ENCODE measurements at regions not wholly inside any gene's neighbourhood (a gene's known extent, or its start where the extent isn't known, plus 50 kb on each side); places are given as distances from the start of the nearest gene placed in this dataset.

GRCh38 chr1:101185421-101185820 lies 51.4 kb upstream of the S1PR1 start:
- no peak overlapping the region for H3K9ac ChIP-seq
- no peaks in the 10 kb centered on the region for H4K20me1 ChIP-seq (ENCODE audit: insufficient read depth)
- no peak overlapping the region for H3K4me2 ChIP-seq (ENCODE audit: unreplicated experiment)
- TF ChIP-seq EZH2phosphoT487 (IDR thresholded peaks at IDR 0.05; ENCODE audit: insufficient read depth, low read depth) = no peak
- no peak for TF ChIP-seq EZH2 (IDR thresholded peaks at IDR 0.05; ENCODE audit: insufficient read depth, poor library complexity, severe bottlenecking)
- no peaks in the 10 kb centered on the region for H3K36me3 ChIP-seq (ENCODE audit: low read depth)
- DNase-seq = no peak
- no peaks in the 10 kb centered on the region for H3K9me3 ChIP-seq (ENCODE audit: low read depth)
- in situ Hi-C loops (cut with MboI) = no loop called here
- peaks cover 23% of the 10 kb centered on the region for H3K4me1 ChIP-seq (ENCODE audit: insufficient read depth)
- 80 to 81% methylated on average over 3 of the region's 3 CpGs for WGBS, 2 experiments (ENCODE audit: low coverage in 1 of 2, low lambda C conversion rate in 2 of 2, missing lambda C conversion rate in 2 of 2)
- no peak overlapping the region for H3K27ac ChIP-seq
- H2AFZ ChIP-seq = peak overlapping the region; percentile 22; the same call in 1 of the 2 replicates
- no peaks in the 10 kb centered on the region for H3K79me2 ChIP-seq (ENCODE audit: insufficient read depth)
- H3F3A ChIP-seq (ENCODE audit: insufficient read depth) = no peaks in the 10 kb centered on the region; the same call in 1 of the 2 replicates
- H3K9me2 ChIP-seq (ENCODE audit: insufficient read depth) = no peaks in the 10 kb centered on the region
- no peak overlapping the region for H3K4me3 ChIP-seq
- H3K27me3 ChIP-seq (replicated peaks; ENCODE audit: insufficient read depth) = no peaks in the 10 kb centered on the region

GRCh38 chr1:101183388-101183699 lies 53.5 kb upstream of the S1PR1 start:
- no peak overlapping the region for H3K27ac ChIP-seq
- H3K27me3 ChIP-seq (replicated peaks; ENCODE audit: insufficient read depth) = no peaks in the 10 kb centered on the region
- H3K9ac ChIP-seq = no peak overlapping the region
- H3K9me3 ChIP-seq (ENCODE audit: low read depth) = no peaks in the 10 kb centered on the region
- DNase-seq = no peak
- no peak overlapping the region for H3K4me2 ChIP-seq (ENCODE audit: unreplicated experiment)
- H3K4me3 ChIP-seq = no peak overlapping the region
- in situ Hi-C loops (cut with MboI) = no loop called here
- TF ChIP-seq EZH2phosphoT487 (IDR thresholded peaks at IDR 0.05; ENCODE audit: insufficient read depth, low read depth) (no peak), EZH2 (IDR thresholded peaks at IDR 0.05; ENCODE audit: insufficient read depth, poor library complexity, severe bottlenecking) (no peak)
- H3K9me2 ChIP-seq (ENCODE audit: insufficient read depth) = no peaks in the 10 kb centered on the region
- peaks cover 28% of the 10 kb centered on the region for H3K4me1 ChIP-seq (ENCODE audit: insufficient read depth)
- no peaks in the 10 kb centered on the region for H3K36me3 ChIP-seq (ENCODE audit: low read depth)
- 58% methylated on average over 3 of the region's 3 CpGs for WGBS, 2 experiments (ENCODE audit: low coverage in 1 of 2, low lambda C conversion rate in 2 of 2, missing lambda C conversion rate in 2 of 2)
- H3K79me2 ChIP-seq (ENCODE audit: insufficient read depth) = no peaks in the 10 kb centered on the region
- no peaks in the 10 kb centered on the region; the same call in 1 of the 2 replicates for H3F3A ChIP-seq (ENCODE audit: insufficient read depth)
- H2AFZ ChIP-seq = no peak overlapping the region; the same call in 1 of the 2 replicates
- no peaks in the 10 kb centered on the region for H4K20me1 ChIP-seq (ENCODE audit: insufficient read depth)

GRCh38 chr1:101182627-101183387 lies 54.0 kb upstream of the S1PR1 start:
- no peak for DNase-seq
- H3K27me3 ChIP-seq (replicated peaks; ENCODE audit: insufficient read depth) = no peaks in the 10 kb centered on the region
- no peaks in the 10 kb centered on the region for H3K9me2 ChIP-seq (ENCODE audit: insufficient read depth)
- no peaks in the 10 kb centered on the region; the same call in 1 of the 2 replicates for H3F3A ChIP-seq (ENCODE audit: insufficient read depth)
- H3K4me2 ChIP-seq (ENCODE audit: unreplicated experiment) = no peak overlapping the region
- no peaks in the 10 kb centered on the region for H3K9me3 ChIP-seq (ENCODE audit: low read depth)
- H3K36me3 ChIP-seq (ENCODE audit: low read depth) = no peaks in the 10 kb centered on the region
- no peak overlapping the region for H3K4me3 ChIP-seq
- in situ Hi-C loops (cut with MboI) = no loop called here
- H3K9ac ChIP-seq = no peak overlapping the region
- no peaks in the 10 kb centered on the region for H4K20me1 ChIP-seq (ENCODE audit: insufficient read depth)
- no peaks in the 10 kb centered on the region for H3K79me2 ChIP-seq (ENCODE audit: insufficient read depth)
- peaks cover 24% of the 10 kb centered on the region for H3K4me1 ChIP-seq (ENCODE audit: insufficient read depth)
- no peak overlapping the region for H3K27ac ChIP-seq
- TF ChIP-seq EZH2phosphoT487 (IDR thresholded peaks at IDR 0.05; ENCODE audit: insufficient read depth, low read depth) (no peak), EZH2 (IDR thresholded peaks at IDR 0.05; ENCODE audit: insufficient read depth, poor library complexity, severe bottlenecking) (no peak)
- H2AFZ ChIP-seq = no peak overlapping the region; the same call in 1 of the 2 replicates

GRCh38 chr1:101181930-101182329 lies 54.9 kb upstream of the S1PR1 start:
- no peaks in the 10 kb centered on the region for H3K79me2 ChIP-seq (ENCODE audit: insufficient read depth)
- H3K9me3 ChIP-seq (ENCODE audit: low read depth) = no peaks in the 10 kb centered on the region
- H3K27ac ChIP-seq = no peak overlapping the region
- H3K9ac ChIP-seq = no peak overlapping the region
- no peak overlapping the region for H3K4me2 ChIP-seq (ENCODE audit: unreplicated experiment)
- H4K20me1 ChIP-seq (ENCODE audit: insufficient read depth) = no peaks in the 10 kb centered on the region
- no peak for DNase-seq
- H3K9me2 ChIP-seq (ENCODE audit: insufficient read depth) = no peaks in the 10 kb centered on the region
- H3K4me3 ChIP-seq = no peak overlapping the region
- 76 to 80% methylated on average over 5 of the region's 5 CpGs for WGBS, 2 experiments (ENCODE audit: low coverage in 1 of 2, low lambda C conversion rate in 2 of 2, missing lambda C conversion rate in 2 of 2)
- no peaks in the 10 kb centered on the region; the same call in 1 of the 2 replicates for H3F3A ChIP-seq (ENCODE audit: insufficient read depth)
- no peak overlapping the region for H2AFZ ChIP-seq
- no peak for TF ChIP-seq EZH2 (IDR thresholded peaks at IDR 0.05; ENCODE audit: insufficient read depth, poor library complexity, severe bottlenecking)
- TF ChIP-seq EZH2phosphoT487 (IDR thresholded peaks at IDR 0.05; ENCODE audit: insufficient read depth, low read depth) = no peak
- peaks cover 18% of the 10 kb centered on the region for H3K4me1 ChIP-seq (ENCODE audit: insufficient read depth)
- H3K27me3 ChIP-seq (replicated peaks; ENCODE audit: insufficient read depth) = no peaks in the 10 kb centered on the region
- H3K36me3 ChIP-seq (ENCODE audit: low read depth) = no peaks in the 10 kb centered on the region
- in situ Hi-C loops (cut with MboI) = no loop called here

Measured in GM23248 (cell line).